GM20000 (cell line): ENCODE measurements at regions not wholly inside any gene's neighbourhood (a gene's known extent, or its start where the extent isn't known, plus 50 kb on each side); places are given as distances from the start of the nearest gene placed in this dataset.

Source experiments
- DNase-seq: peaks from one replicate; pipeline ENCODE4 v3.0.0; 2012; ENCODE audit warnings: low spot score
- CTCF ChIP-seq: IDR thresholded peaks from 2 replicates; pipeline ENCODE4 v1.5.1; 2012; ENCODE audit warnings: mild to moderate bottlenecking, control low read depth; ENCODE audit errors: extremely low read depth, missing control alignments

DNA sequence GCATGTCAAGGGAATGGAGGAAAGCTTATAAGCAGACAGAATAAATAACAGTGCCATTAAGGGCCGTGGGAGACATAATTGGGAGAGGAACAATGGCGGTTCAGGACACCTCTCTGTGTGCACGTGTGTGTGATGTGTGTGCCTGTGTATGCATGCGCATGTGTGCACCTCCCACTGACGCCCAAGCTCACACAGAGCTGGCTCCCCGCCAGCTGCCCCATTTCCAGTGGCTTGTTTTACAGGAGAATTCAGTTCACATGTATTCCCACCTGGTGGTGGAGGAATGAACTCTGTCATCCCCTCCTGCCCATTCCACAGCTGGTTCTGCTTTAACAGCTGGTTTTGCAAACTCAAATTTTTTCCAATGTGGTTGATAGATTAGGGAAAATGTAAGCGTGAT, 262.2 kb downstream of the AJAP1 start:
- TF ChIP-seq CTCF = no peak
- no peak for DNase-seq

DNA sequence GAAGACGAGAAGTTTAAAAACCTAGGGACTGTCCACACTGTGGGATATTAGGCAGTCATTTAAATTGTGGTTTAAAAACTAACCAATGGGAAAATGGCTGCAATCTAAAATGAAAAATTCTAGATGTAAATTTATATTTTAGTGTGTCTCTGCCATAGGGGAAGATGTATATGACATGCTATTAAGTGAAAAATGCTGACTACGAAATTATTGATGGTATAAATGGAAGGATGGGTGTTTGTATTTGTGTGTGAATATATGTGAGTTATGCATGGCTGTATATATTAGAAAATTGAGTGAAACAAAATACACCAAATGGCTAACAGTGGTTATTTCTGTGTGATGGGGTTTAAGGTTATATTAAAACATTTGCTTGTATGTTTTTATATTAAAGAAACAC, 260.7 kb downstream of the AJAP1 start:
- no peak for TF ChIP-seq CTCF
- no peak for DNase-seq

- DNase-seq = no peak
- TF ChIP-seq CTCF = no peak
These were observed 254.1 kb downstream of the AJAP1 start for GRCh38 chr1:4908486-4908885.

DNA sequence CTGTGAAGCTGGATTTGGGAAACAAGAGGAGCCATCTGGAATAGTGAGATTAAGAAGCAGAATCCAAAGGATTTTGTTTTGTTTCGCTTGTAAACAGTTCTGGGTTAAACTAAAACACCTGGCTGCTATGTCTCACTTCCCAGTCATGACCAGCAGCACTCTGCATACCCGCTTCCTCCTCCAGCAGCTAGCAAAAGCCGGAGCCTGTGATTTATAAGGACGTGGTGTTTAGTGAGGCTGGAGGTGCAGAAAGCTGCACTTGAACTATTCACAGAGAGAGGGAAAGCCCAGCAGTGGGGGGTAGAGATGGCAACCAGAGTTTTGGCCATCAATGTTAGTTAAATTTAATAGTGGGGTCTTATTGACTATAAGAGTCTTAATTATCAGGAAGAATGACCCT, 240.2 kb downstream of the AJAP1 start:
- no peak for DNase-seq
- no peak for TF ChIP-seq CTCF

- no peak for TF ChIP-seq CTCF
These were observed 226.2 kb downstream of the AJAP1 start for GRCh38 chr1:4880626-4881025.

GRCh38 chr1:4877426-4877825, 223.0 kb downstream of the AJAP1 start:
- no peak for TF ChIP-seq CTCF
- DNase-seq = no peak

More at GRCh38 chr1:4880626-4881025, 226.2 kb downstream of the AJAP1 start:
- no peak for DNase-seq

GRCh38 chr1:4871373-4871772, 217.0 kb downstream of the AJAP1 start:
- DNase-seq = no peak
- TF ChIP-seq CTCF = no peak
